Left kidney (tissue), 1 donor: ENCODE measurements at regions not wholly inside any gene's neighbourhood (a gene's known extent, or its start where the extent isn't known, plus 50 kb on each side); places are given as distances from the start of the nearest gene placed in this dataset.
"Not testable (repeated sequence)": the region's sequence is repeated elsewhere in the genome, so short reads cannot be mapped to it uniquely, and the experiment has no call there.

Experiments used
- DNase-seq: peaks from one replicate; pipeline ENCODE4 v3.0.0-alpha.2; 2013

GRCh38 chr20:1845163-1845523 is 50.1 kb upstream of the SIRPA start:
- DNase-seq = no peak

GRCh38 chr20:1844325-1845162 is 50.7 kb upstream of the SIRPA start:
- DNase-seq = peak; percentile 30

- no peak for DNase-seq
Observed at GRCh38 chr20:1842281-1842680, 52.9 kb upstream of the SIRPA start.

- no peak for DNase-seq
Observed at GRCh38 chr20:1841554-1842140, 53.6 kb upstream of the SIRPA start.

- no peak for DNase-seq
Observed at GRCh38 chr20:1840817-1841553, 54.2 kb upstream of the SIRPA start.

- not testable (repeated sequence) for DNase-seq
Observed at GRCh38 chr20:1839376-1840317, 55.6 kb upstream of the SIRPA start.

GRCh38 chr20:1838556-1839279 is 56.5 kb upstream of the SIRPA start:
- peak; percentile 65 for DNase-seq

- DNase-seq = no peak
Observed at GRCh38 chr20:1835186-1836035, 59.8 kb upstream of the SIRPA start.

- no peak for DNase-seq
Observed at GRCh38 chr20:1833728-1834726, 61.2 kb upstream of the SIRPA start.

GRCh38 chr20:1833216-1833615 is 62.0 kb upstream of the SIRPA start:
- no peak for DNase-seq

GRCh38 chr20:1832634-1833033 is 62.6 kb upstream of the SIRPA start:
- DNase-seq = no peak

- DNase-seq = no peak
Observed at GRCh38 chr20:1831606-1832005, 63.6 kb upstream of the SIRPA start.

GRCh38 chr20:1831096-1831495 is 64.1 kb upstream of the SIRPA start:
- no peak for DNase-seq

GRCh38 chr20:1830240-1830639 is 65.0 kb upstream of the SIRPA start:
- DNase-seq = no peak

GRCh38 chr20:1829531-1829930 is 65.7 kb upstream of the SIRPA start:
- DNase-seq = no peak

GRCh38 chr20:1828786-1829131 is 66.4 kb upstream of the SIRPA start:
- no peak for DNase-seq

- DNase-seq = no peak
Observed at GRCh38 chr20:1827974-1828785, 67.0 kb upstream of the SIRPA start.

GRCh38 chr20:1827510-1827973 is 67.7 kb upstream of the SIRPA start:
- DNase-seq = no peak
